GM12878 (cell line): ENCODE measurements at regions not wholly inside any gene's neighbourhood (a gene's known extent, or its start where the extent isn't known, plus 50 kb on each side); places are given as distances from the start of the nearest gene placed in this dataset.
"Not testable (repeated sequence)": the region's sequence is repeated elsewhere in the genome, so short reads cannot be mapped to it uniquely, and the experiment has no call there.

Experiments used
- ATAC-seq: fragments of 200-7000 bp; cut with Tn5 transposase; 3 replicates; pipeline ENCODE4 v1.9.1; 2020; ENCODE audit warnings: mild to moderate bottlenecking, moderate library complexity
- BruUV-seq: library from RNA; stranded (reverse); fragments of 400-500 nt; replicated peaks from 2 replicates; lab custom pipeline; 2021; lab: Mats Ljungman, UMichigan
- CTCF ChIA-PET: fragments of 300-600 bp; sonication (Branson Sonifier 250); formaldehyde crosslinking; extraction: SDS; loops from one replicate; lab custom pipeline; 2021; ENCODE audit warnings: inconsistent platforms; lab: Yijun Ruan, JAX
- POLR2A ChIA-PET: fragments of 350-600 bp; formaldehyde crosslinking; extraction: SDS; loops from one replicate; lab custom pipeline; 2021; ENCODE audit warnings: inconsistent platforms; lab: Charles Lee
- RAD21 ChIA-PET: fragments of 300-600 bp; sonication (Branson Sonifier 250); formaldehyde crosslinking; loops from one replicate; lab custom pipeline; 2023; ENCODE audit warnings: antibody characterized with exemption; ENCODE audit not compliant: unreplicated experiment; lab: Charles Lee
- SMC1A ChIA-PET: fragments of 300-600 bp; sonication (Branson Sonifier 250); formaldehyde crosslinking; loops from one replicate; lab custom pipeline; 2023; ENCODE audit not compliant: unreplicated experiment, uncharacterized antibody; lab: Charles Lee
- DNase-seq: peaks from one replicate; pipeline ENCODE4 v3.0.0-alpha.2; 2011; ENCODE audit warnings: low read depth, low spot score
- FAIRE-seq: peaks from 3 replicates; lab custom pipeline; 2011; peaks lifted over from hg19 to GRCh38; lab: Jason Lieb, UNC
- H2AFZ ChIP-seq: 2 replicates; pipeline ENCODE4 v1.6.0; 2011; ENCODE audit warnings: low read depth, low read length, control low read depth; ENCODE audit not compliant: control insufficient read depth
- H3K27ac ChIP-seq: 2 replicates; pipeline ENCODE4 v1.5.1; 2011; ENCODE audit warnings: control low read depth; ENCODE audit not compliant: control insufficient read depth, insufficient read depth
- H3K27me3 ChIP-seq, 2 experiments: replicated peaks in 1 of 2; 2 replicates each; pipeline versions ENCODE4 v1.6.0 to v1.6.1; 2011; ENCODE audit warnings: low read length in 1 of 2; ENCODE audit not compliant: control insufficient read depth in 2 of 2, insufficient read depth in 2 of 2
- H3K36me3 ChIP-seq, 2 experiments: 2 replicates each; pipeline ENCODE4 v1.5.1; 2011; ENCODE audit warnings: low read length in 1 of 2; ENCODE audit not compliant: control insufficient read depth in 2 of 2, insufficient read depth in 2 of 2
- H3K4me1 ChIP-seq: 2 replicates; pipeline ENCODE4 v1.6.1; 2011; ENCODE audit warnings: mild to moderate bottlenecking, low read length, moderate library complexity, mixed read lengths; ENCODE audit not compliant: control insufficient read depth, insufficient read depth
- H3K4me2 ChIP-seq: 2 replicates; pipeline ENCODE4 v1.6.0; 2011; ENCODE audit warnings: control low read depth; ENCODE audit not compliant: control insufficient read depth, insufficient read depth
- H3K4me3 ChIP-seq: fragments of 200-600 bp; sonication (generic); 2 replicates; pipeline ENCODE4 v1.5.1; 2016
- H3K79me2 ChIP-seq: 2 replicates; pipeline ENCODE4 v1.6.0; 2011; ENCODE audit warnings: low read length; ENCODE audit not compliant: control insufficient read depth, insufficient read depth
- H3K9ac ChIP-seq: 2 replicates; pipeline ENCODE4 v1.8.0; 2011; ENCODE audit warnings: low read length, control low read depth, mixed read lengths; ENCODE audit not compliant: control insufficient read depth, insufficient read depth
- H3K9me3 ChIP-seq: replicated peaks from 3 replicates; pipeline ENCODE4 v1.5.1; 2011; ENCODE audit warnings: mild to moderate bottlenecking, low read length; ENCODE audit not compliant: control insufficient read depth, insufficient read depth
- H4K20me1 ChIP-seq: 2 replicates; pipeline ENCODE4 v1.6.0; 2011; ENCODE audit not compliant: control insufficient read depth, insufficient read depth
- WGBS: methylation state at CpG from one replicate; pipeline ENCODE4 v1.1.6; 2016; ENCODE audit warnings: low lambda C conversion rate; ENCODE audit not compliant: insufficient replicate concordance, insufficient coverage; ENCODE audit errors: missing lambda C conversion rate; 5-methylcytosine and 5-hydroxymethylcytosine counted together
- in situ Hi-C: fragments of 300-500 bp; cut with MboI; formaldehyde crosslinking; loops from 9 replicates; pipeline ENCODE4 v1.14.3; 2018; ENCODE audit warnings: mixed read lengths
- intact Hi-C: fragments of 100-400 bp; cut with micrococcal nuclease; formaldehyde crosslinking; loops from one replicate; pipeline ENCODE4 v1.14.2; 2022; ENCODE audit not compliant: unreplicated experiment

DNA sequence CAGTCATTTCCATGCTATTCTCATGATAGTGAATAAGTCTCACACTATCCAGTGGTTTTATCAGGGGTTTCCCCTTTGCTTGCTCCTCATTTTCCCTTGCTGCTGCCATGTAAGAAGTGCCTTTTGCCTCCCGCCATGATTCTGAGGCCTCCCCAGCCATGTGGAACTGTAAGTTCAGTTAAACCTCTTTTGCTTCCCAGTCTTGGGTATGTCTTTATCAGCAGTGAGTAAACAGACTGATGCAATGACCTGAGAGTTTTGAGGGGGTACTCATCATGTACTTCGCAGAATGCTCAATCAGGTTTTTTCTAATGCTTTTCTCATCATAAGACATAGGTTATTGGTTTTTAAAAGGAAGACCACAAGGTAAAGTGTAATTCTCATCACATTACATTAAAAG, 949.4 kb upstream of the ADAMTS5 start:
- POLR2A ChIA-PET, intact Hi-C loops, CTCF ChIA-PET, in situ Hi-C loops, H3K4me3 ChIP-seq, BruUV-seq, H3K36me3 ChIP-seq, SMC1A ChIA-PET, H3K79me2 ChIP-seq, H3K27ac ChIP-seq, H4K20me1 ChIP-seq, H3K27me3 ChIP-seq, ATAC-seq, H3K4me1 ChIP-seq, H3K9ac ChIP-seq, H2AFZ ChIP-seq, RAD21 ChIA-PET, FAIRE-seq, H3K9me3 ChIP-seq, DNase-seq, H3K4me2 ChIP-seq: not testable (repeated sequence)
- 25% methylated on average over 2 of the region's 2 CpGs for WGBS

DNA sequence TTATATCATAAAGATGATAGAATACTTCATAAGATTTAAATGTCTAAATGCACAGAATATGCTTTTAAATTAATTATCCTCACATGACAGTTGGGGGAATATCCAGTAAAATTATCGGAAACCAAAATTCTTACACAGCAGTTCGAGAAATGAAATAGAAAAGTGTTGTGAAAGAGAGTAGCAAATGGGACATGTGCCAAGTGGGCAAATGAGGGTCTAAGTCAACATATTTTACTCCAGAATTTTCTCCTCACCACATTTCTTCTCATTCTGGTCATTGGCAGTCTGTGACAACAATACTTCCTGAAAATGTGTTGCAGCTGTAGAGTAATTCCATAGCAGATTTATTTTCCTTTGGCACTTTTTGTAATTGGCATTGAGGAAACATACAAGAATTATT, 945.2 kb upstream of the ADAMTS5 start:
- CTCF ChIA-PET, H3K36me3 ChIP-seq, H3K9me3 ChIP-seq, H3K27ac ChIP-seq, RAD21 ChIA-PET, DNase-seq, SMC1A ChIA-PET, POLR2A ChIA-PET, BruUV-seq, FAIRE-seq, H3K79me2 ChIP-seq, ATAC-seq, H3K4me1 ChIP-seq, H3K4me2 ChIP-seq, H2AFZ ChIP-seq, H3K27me3 ChIP-seq, H4K20me1 ChIP-seq, H3K4me3 ChIP-seq, in situ Hi-C loops, H3K9ac ChIP-seq, intact Hi-C loops: not testable (repeated sequence)
- WGBS: 7% methylated on average over 2 of the region's 2 CpGs

- H3K4me3 ChIP-seq, H3K4me1 ChIP-seq, FAIRE-seq, H3K79me2 ChIP-seq, H4K20me1 ChIP-seq, ATAC-seq, H3K27ac ChIP-seq, H2AFZ ChIP-seq, in situ Hi-C loops, POLR2A ChIA-PET, BruUV-seq, intact Hi-C loops, H3K36me3 ChIP-seq, CTCF ChIA-PET, SMC1A ChIA-PET, H3K9me3 ChIP-seq, H3K27me3 ChIP-seq, H3K9ac ChIP-seq, DNase-seq, RAD21 ChIA-PET, H3K4me2 ChIP-seq: not testable (repeated sequence)
Observed at GRCh38 chr21:27909487-27909886, 942.6 kb upstream of the ADAMTS5 start.

DNA sequence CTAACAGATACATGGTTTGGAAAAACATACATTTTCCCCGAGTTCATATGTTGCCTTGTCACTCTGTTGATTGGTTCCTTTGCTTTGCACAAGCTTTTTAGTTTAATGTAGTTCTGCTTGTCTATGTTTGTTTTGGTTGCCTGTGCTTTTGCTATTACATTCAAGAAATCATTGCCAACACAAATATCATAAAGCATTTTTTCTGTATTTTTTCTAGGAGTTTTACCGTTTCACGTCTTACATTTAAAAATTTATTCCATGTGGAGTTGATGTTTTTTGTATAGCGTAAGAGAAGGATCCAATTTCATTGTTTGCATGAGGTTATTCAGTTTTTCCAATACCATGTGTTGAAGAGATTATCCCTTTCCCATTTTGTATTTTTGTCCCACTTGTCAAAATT, 941.9 kb upstream of the ADAMTS5 start:
- DNase-seq, POLR2A ChIA-PET, H3K4me2 ChIP-seq, H3K79me2 ChIP-seq, ATAC-seq, H3K27ac ChIP-seq, H3K4me3 ChIP-seq, H3K9me3 ChIP-seq, intact Hi-C loops, H3K4me1 ChIP-seq, H3K9ac ChIP-seq, H4K20me1 ChIP-seq, CTCF ChIA-PET, H2AFZ ChIP-seq, FAIRE-seq, in situ Hi-C loops, RAD21 ChIA-PET, BruUV-seq, SMC1A ChIA-PET, H3K27me3 ChIP-seq, H3K36me3 ChIP-seq: not testable (repeated sequence)
- WGBS: 14% methylated on average over 4 of the region's 4 CpGs
